RCC 7860 (cell line): ENCODE measurements at regions not wholly inside any gene's neighbourhood (a gene's known extent, or its start where the extent isn't known, plus 50 kb on each side); places are given as distances from the start of the nearest gene placed in this dataset.
A peak's percentile ranks its signal among the peaks of the same experiment; 100 is the strongest.

Source experiments
- DNase-seq: peaks from one replicate; pipeline ENCODE4 v3.0.0-alpha.2; 2015; ENCODE audit warnings: low spot score
- FAIRE-seq: peaks from 2 replicates; lab custom pipeline; 2012; peaks lifted over from hg19 to GRCh38; lab: Jason Lieb, UNC

GRCh38 chr12:116453631-116454030, 105.5 kb upstream of the MAP1LC3B2 start:
- no peak for FAIRE-seq

GRCh38 chr12:116454076-116454475, 105.1 kb upstream of the MAP1LC3B2 start:
- FAIRE-seq, result no peak
- DNase-seq, result no peak

More at GRCh38 chr12:116453631-116454030, 105.5 kb upstream of the MAP1LC3B2 start:
- no peak for DNase-seq

GRCh38 chr12:116454950-116455447, 104.2 kb upstream of the MAP1LC3B2 start:
- DNase-seq (peak; percentile 96), FAIRE-seq (peak; percentile 92)

- peak; percentile 51 for FAIRE-seq
Observed at GRCh38 chr12:116455540-116456329, 103.4 kb upstream of the MAP1LC3B2 start.

GRCh38 chr12:116456330-116457082, 102.7 kb upstream of the MAP1LC3B2 start:
- DNase-seq, result no peak

More at GRCh38 chr12:116455540-116456329, 103.4 kb upstream of the MAP1LC3B2 start:
- DNase-seq, result peak; percentile 84

GRCh38 chr12:116458492-116458891, 100.7 kb upstream of the MAP1LC3B2 start:
- no peak for FAIRE-seq

More at GRCh38 chr12:116456330-116457082, 102.7 kb upstream of the MAP1LC3B2 start:
- no peak for FAIRE-seq

GRCh38 chr12:116459011-116459875, 99.9 kb upstream of the MAP1LC3B2 start:
- FAIRE-seq, result no peak
- DNase-seq, result no peak

More at GRCh38 chr12:116458492-116458891, 100.7 kb upstream of the MAP1LC3B2 start:
- no peak for DNase-seq

- DNase-seq (no peak), FAIRE-seq (no peak)
Observed at GRCh38 chr12:116459916-116460663, 99.1 kb upstream of the MAP1LC3B2 start.

- DNase-seq (no peak), FAIRE-seq (no peak)
Observed at GRCh38 chr12:116461060-116461459, 98.1 kb upstream of the MAP1LC3B2 start.

- no peak for DNase-seq
- FAIRE-seq, result no peak
Observed at GRCh38 chr12:116463366-116463765, 95.8 kb upstream of the MAP1LC3B2 start.

GRCh38 chr12:116465407-116465806, 93.8 kb upstream of the MAP1LC3B2 start:
- FAIRE-seq (no peak), DNase-seq (no peak)

- FAIRE-seq (no peak), DNase-seq (no peak)
Observed at GRCh38 chr12:116465856-116466255, 93.3 kb upstream of the MAP1LC3B2 start.

GRCh38 chr12:116466536-116466935, 92.6 kb upstream of the MAP1LC3B2 start:
- peak; percentile 40 for DNase-seq
- FAIRE-seq, result no peak

- no peak for FAIRE-seq
- DNase-seq, result no peak
Observed at GRCh38 chr12:116469344-116469743, 89.8 kb upstream of the MAP1LC3B2 start.

- FAIRE-seq (no peak), DNase-seq (no peak)
Observed at GRCh38 chr12:116471544-116471943, 87.6 kb upstream of the MAP1LC3B2 start.

GRCh38 chr12:116472193-116472592, 87.0 kb upstream of the MAP1LC3B2 start:
- FAIRE-seq (no peak), DNase-seq (no peak)

- no peak for FAIRE-seq
Observed at GRCh38 chr12:116473416-116473815, 85.8 kb upstream of the MAP1LC3B2 start.

GRCh38 chr12:116474331-116474730, 84.8 kb upstream of the MAP1LC3B2 start:
- DNase-seq (no peak), FAIRE-seq (no peak)

More at GRCh38 chr12:116473416-116473815, 85.8 kb upstream of the MAP1LC3B2 start:
- no peak for DNase-seq

GRCh38 chr12:116474899-116475298, 84.3 kb upstream of the MAP1LC3B2 start:
- no peak for FAIRE-seq
- no peak for DNase-seq
